Ovary (tissue), 3 donors: ENCODE measurements at regions not wholly inside any gene's neighbourhood (a gene's known extent, or its start where the extent isn't known, plus 50 kb on each side); places are given as distances from the start of the nearest gene placed in this dataset.

Experiments used
- POLR2A ChIP-seq: fragments of 450-650 bp; IDR thresholded peaks from one replicate; pipeline ENCODE4 v1.6.1; 2017; ENCODE audit warnings: antibody characterized with exemption, mild to moderate bottlenecking, moderate library complexity
- TF ChIP-seq, protein P1 (sequence below), 3 donors: fragments of 450-650 bp in 2 of 3; fragments of 200-600 bp in 1 of 3; IDR thresholded peaks; one replicate each; pipeline versions ENCODE4 v1.5.1 to v1.8.0; 2016 to 2022; ENCODE audit warnings: antibody characterized with exemption in 3 of 3, mild to moderate bottlenecking in 1 of 3
- donor health status: DM: no; HTN: no; CAD: no.

DNA sequence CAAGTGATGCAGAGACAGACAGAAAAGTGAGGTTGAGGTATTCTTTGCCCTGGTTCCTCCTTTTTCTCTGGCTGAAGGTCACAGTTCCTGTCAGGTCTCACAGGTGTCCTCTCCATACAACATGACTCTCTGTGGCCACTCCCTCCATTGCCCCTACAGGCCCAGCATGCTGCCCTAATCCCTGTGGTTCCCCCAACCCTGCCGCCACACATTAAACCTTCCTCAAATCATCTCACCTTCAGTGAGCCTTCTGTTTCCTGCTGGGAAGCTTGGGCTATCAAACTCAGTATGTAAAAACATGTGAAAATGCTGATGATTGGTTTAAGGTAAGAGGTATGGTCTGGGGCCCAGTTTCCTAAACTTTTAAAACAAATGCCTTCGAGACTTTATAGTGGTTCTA is 159.0 kb upstream of the E2F7 start:
- TF ChIP-seq, protein P1, sequence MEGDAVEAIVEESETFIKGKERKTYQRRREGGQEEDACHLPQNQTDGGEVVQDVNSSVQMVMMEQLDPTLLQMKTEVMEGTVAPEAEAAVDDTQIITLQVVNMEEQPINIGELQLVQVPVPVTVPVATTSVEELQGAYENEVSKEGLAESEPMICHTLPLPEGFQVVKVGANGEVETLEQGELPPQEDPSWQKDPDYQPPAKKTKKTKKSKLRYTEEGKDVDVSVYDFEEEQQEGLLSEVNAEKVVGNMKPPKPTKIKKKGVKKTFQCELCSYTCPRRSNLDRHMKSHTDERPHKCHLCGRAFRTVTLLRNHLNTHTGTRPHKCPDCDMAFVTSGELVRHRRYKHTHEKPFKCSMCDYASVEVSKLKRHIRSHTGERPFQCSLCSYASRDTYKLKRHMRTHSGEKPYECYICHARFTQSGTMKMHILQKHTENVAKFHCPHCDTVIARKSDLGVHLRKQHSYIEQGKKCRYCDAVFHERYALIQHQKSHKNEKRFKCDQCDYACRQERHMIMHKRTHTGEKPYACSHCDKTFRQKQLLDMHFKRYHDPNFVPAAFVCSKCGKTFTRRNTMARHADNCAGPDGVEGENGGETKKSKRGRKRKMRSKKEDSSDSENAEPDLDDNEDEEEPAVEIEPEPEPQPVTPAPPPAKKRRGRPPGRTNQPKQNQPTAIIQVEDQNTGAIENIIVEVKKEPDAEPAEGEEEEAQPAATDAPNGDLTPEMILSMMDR (IDR thresholded peaks at IDR 0.05) = no peak
- TF ChIP-seq POLR2A = no peak
